ENCODE measurements at regions not wholly inside any gene's neighbourhood (a gene's known extent, or its start where the extent isn't known, plus 50 kb on each side); places are given as distances from the start of the nearest gene placed in this dataset.

DNA sequence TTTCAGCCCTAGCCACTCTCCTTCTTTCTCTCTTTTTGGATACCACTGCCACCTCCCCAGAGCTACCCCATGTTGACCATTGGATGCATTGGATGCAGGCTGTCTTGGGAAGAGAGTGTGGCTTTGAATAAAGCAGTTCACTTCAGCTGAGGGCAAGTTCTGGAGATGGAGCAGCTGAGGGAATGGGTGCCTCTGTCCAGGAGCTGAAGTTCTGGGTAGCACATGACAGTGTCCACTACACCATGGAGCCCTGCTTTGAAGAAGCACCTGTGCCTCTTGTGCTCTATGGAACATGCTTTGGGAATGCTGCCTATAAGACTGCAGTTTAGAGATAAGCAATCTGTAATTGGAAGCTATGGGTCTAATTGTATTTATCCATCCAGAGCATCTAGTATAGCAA is 1028.7 kb downstream of the TYW1 start:
- no peak overlapping the region for H3K27ac ChIP-seq
- peaks cover 0 to 30% of the 10 kb centered on the region in 2 donors for H3K9me3 ChIP-seq
- no peaks in the 10 kb centered on the region for H3K4me1 ChIP-seq
- DNase-seq (no peak), ATAC-seq (no peak)
- no peaks in the 10 kb centered on the region for H3K27me3 ChIP-seq
- intact Hi-C loops (cut with DNase I) = no loop called here
- H3K4me3 ChIP-seq = no peak overlapping the region
- H3K36me3 ChIP-seq = no peaks in the 10 kb centered on the region
- TF ChIP-seq, protein P1, sequence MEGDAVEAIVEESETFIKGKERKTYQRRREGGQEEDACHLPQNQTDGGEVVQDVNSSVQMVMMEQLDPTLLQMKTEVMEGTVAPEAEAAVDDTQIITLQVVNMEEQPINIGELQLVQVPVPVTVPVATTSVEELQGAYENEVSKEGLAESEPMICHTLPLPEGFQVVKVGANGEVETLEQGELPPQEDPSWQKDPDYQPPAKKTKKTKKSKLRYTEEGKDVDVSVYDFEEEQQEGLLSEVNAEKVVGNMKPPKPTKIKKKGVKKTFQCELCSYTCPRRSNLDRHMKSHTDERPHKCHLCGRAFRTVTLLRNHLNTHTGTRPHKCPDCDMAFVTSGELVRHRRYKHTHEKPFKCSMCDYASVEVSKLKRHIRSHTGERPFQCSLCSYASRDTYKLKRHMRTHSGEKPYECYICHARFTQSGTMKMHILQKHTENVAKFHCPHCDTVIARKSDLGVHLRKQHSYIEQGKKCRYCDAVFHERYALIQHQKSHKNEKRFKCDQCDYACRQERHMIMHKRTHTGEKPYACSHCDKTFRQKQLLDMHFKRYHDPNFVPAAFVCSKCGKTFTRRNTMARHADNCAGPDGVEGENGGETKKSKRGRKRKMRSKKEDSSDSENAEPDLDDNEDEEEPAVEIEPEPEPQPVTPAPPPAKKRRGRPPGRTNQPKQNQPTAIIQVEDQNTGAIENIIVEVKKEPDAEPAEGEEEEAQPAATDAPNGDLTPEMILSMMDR (IDR thresholded peaks at IDR 0.05) = no peak

DNA sequence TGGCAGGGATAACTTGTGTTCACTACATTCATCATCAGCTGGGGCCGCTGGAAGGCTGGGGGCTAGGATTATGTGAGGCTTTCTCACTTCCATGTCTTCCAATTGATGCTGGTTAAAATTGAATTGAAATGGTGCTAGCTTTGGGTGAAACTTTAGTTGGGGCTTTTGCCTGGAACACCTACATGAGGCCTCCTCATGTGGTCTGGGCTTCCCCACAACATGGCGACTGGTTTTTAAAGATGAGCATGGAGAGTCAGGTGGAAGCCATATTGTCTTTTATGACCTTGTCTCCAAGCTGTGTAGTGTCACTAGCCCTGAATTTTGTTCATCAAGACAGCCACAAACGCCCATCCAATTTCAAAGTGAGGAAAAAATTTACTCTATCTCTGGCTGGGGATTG is 1033.9 kb downstream of the TYW1 start:
- Histone ChIP-seq H3K9me3 (peaks cover 2 to 32% of the 10 kb centered on the region in 2 donors), H3K4me1 (no peaks in the 10 kb centered on the region), H3K27me3 (no peaks in the 10 kb centered on the region), H3K36me3 (no peaks in the 10 kb centered on the region), H3K27ac (no peak overlapping the region), H3K4me3 (no peak overlapping the region)
- TF ChIP-seq, protein P1 (IDR thresholded peaks at IDR 0.05) = no peak
- DNase-seq (no peak), ATAC-seq (no peak)
- intact Hi-C loops (cut with DNase I) = no loop called here

DNA sequence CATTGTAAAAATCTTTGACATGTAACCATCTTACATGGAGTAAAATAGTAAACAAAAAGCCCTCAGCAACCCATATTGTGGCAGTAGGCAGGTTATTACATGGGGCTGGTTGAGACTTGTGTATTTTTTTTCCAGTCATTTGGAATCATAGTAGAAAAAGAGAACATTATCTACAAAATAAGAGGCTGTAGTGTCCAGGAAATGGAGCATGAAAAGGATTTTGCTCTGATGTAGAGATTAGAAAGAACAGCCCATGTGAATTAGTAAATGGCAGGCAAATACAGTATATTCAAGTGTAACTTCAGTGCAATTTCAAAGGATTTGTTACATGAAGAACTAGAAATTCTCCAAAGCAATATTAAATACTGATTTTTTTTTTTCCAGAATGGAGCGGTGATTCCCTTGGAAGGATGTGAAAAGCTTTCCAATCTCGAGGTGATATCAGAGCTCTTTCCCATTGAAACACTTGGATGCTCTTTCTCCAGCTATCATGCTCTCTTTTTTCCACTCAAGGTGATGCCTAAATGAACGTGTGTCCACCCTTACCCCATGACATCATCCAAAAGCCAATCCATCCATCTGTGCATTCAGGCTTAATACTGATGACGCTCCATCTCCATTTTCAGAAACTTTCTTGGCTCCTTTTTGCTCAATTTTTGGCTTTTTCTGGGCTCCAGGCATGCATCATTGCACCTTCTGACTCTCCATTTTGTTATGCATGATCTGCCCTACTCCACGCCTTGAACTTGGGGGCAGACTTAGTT is 1034.7 kb downstream of the TYW1 start:
- no peak for ATAC-seq
- intact Hi-C loops (cut with DNase I) = no loop called here
- Histone ChIP-seq H3K4me1 (no peaks in the 10 kb centered on the region), H3K4me3 (no peak overlapping the region), H3K36me3 (no peaks in the 10 kb centered on the region), H3K9me3 (peaks cover 2 to 32% of the 10 kb centered on the region in 2 donors), H3K27me3 (no peaks in the 10 kb centered on the region), H3K27ac (no peak overlapping the region)
- no peak for DNase-seq
- TF ChIP-seq, protein P1 (IDR thresholded peaks at IDR 0.05) = no peak

DNA sequence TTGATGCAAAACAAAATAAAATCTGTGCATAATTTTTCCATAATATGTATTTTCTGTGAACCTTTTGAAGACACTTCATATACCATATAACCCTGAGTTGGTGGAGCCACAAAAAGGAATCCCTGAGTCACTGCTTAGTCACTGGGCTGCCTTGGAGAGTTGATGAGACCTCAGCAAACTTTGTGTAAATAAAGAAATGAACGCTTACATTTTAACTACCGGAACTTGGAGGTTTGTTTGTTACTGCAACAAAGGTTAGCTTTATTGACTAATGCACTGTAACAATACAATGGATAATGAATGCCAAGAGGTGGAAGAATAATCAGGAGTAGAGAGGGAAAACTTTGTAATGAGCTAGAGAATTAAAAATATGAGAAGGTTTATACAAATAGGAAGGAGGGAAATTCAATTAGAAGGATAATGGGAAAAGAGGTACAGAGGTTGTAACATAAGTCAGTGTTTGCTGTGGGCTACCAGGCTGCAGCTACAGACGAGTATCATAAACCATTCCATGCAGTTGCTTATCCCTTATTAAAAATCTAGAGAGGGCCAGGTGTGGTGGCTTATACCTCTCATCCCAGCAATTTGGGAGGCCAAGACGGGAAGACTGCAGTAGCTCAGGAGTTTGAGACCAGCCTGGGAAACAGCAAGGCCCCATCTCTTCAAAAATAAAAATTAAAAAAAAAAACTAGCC is 1042.1 kb downstream of the TYW1 start:
- intact Hi-C loops (cut with DNase I) = no loop called here
- ATAC-seq = no peak
- no peaks in the 10 kb centered on the region for H3K36me3 ChIP-seq
- H3K4me3 ChIP-seq = no peak overlapping the region
- no peak for DNase-seq
- no peaks in the 10 kb centered on the region for H3K27me3 ChIP-seq
- H3K4me1 ChIP-seq = no peaks in the 10 kb centered on the region
- TF ChIP-seq, protein P1 (IDR thresholded peaks at IDR 0.05) = no peak
- peaks cover 0 to 7% of the 10 kb centered on the region in 2 donors for H3K9me3 ChIP-seq
- H3K27ac ChIP-seq = no peak overlapping the region

DNA sequence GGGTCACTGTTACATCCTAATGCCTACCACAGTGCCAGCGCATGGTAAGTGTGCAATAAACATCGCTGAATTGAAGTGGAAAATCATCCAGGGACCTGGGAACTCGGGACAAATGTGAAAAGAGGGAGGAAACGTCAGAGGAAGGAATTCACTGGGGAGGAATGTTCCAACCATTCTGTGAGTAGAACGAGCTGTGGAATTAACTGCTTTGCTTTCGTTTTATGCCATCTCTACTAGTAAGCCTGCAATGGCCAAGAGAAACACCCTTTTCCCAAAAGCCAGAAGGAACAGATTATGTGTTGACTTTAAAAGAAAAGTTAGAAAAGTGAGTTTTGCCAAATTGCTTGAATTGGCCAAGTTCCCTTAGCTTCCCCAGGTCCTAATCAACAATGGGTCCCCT is 1044.9 kb downstream of the TYW1 start:
- ATAC-seq (no peak), DNase-seq (no peak)
- no peaks in the 10 kb centered on the region for H3K36me3 ChIP-seq
- TF ChIP-seq, protein P1 (IDR thresholded peaks at IDR 0.05) = no peak
- H3K4me3 ChIP-seq = no peak overlapping the region
- peaks cover 0 to 7% of the 10 kb centered on the region in 2 donors for H3K9me3 ChIP-seq
- no peak overlapping the region for H3K27ac ChIP-seq
- intact Hi-C loops (cut with DNase I) = no loop called here
- H3K27me3 ChIP-seq = no peaks in the 10 kb centered on the region
- no peaks in the 10 kb centered on the region for H3K4me1 ChIP-seq
